MM.1S (cell line): ENCODE measurements at regions not wholly inside any gene's neighbourhood (a gene's known extent, or its start where the extent isn't known, plus 50 kb on each side); places are given as distances from the start of the nearest gene placed in this dataset.
"Not testable (repeated sequence)": the region's sequence is repeated elsewhere in the genome, so short reads cannot be mapped to it uniquely, and the experiment has no call there.

Experiments used
- DNase-seq: peaks from one replicate; pipeline ENCODE4 v3.0.0-alpha.2; 2015
- H2AFZ ChIP-seq: fragments of 300-600 bp; sonication (generic); 2 replicates; pipeline ENCODE4 v1.6.0; 2016; ENCODE audit warnings: antibody characterized with exemption, low read length
- H3F3A ChIP-seq: fragments of 300-600 bp; sonication (generic); 2 replicates; pipeline ENCODE4 v1.6.1; 2016; ENCODE audit warnings: mild to moderate bottlenecking, antibody characterized with exemption, low read length, moderate library complexity, mixed read lengths; ENCODE audit not compliant: insufficient read depth
- H3K27ac ChIP-seq: fragments of 300-600 bp; sonication (generic); 2 replicates; pipeline ENCODE4 v1.5.1; 2016; ENCODE audit warnings: mild to moderate bottlenecking, low read length
- H3K27me3 ChIP-seq: fragments of 300-600 bp; sonication (generic); replicated peaks from 2 replicates; pipeline ENCODE4 v1.6.0; 2016; ENCODE audit warnings: low read length; ENCODE audit not compliant: insufficient read depth
- H3K36me3 ChIP-seq: fragments of 300-600 bp; sonication (generic); replicated peaks from 2 replicates; pipeline ENCODE4 v1.6.1; 2016; ENCODE audit warnings: mild to moderate bottlenecking, low read length, mixed read lengths; ENCODE audit not compliant: insufficient read depth
- H3K4me1 ChIP-seq: fragments of 300-600 bp; sonication (generic); 2 replicates; pipeline ENCODE4 v1.6.1; 2016; ENCODE audit warnings: low read length, mixed read lengths
- H3K4me2 ChIP-seq: fragments of 300-600 bp; sonication (generic); 2 replicates; pipeline ENCODE4 v1.6.0; 2016; ENCODE audit warnings: low read depth, low read length
- H3K4me3 ChIP-seq: fragments of 300-600 bp; sonication (generic); 2 replicates; pipeline ENCODE4 v1.5.1; 2016; ENCODE audit warnings: low read length, mixed read lengths
- H3K79me2 ChIP-seq: fragments of 300-600 bp; sonication (generic); 2 replicates; pipeline ENCODE4 v1.6.1; 2016; ENCODE audit warnings: mixed run types, low read length, mixed read lengths
- H3K9ac ChIP-seq: fragments of 300-600 bp; sonication (generic); 2 replicates; pipeline ENCODE4 v1.6.1; 2016; ENCODE audit warnings: low read length, mixed read lengths
- H3K9me2 ChIP-seq: fragments of 300-600 bp; sonication (generic); replicated peaks from 2 replicates; pipeline ENCODE4 v1.6.1; 2016; ENCODE audit warnings: mild to moderate bottlenecking, low read length, mixed read lengths; ENCODE audit not compliant: insufficient read depth
- H3K9me3 ChIP-seq: fragments of 300-600 bp; sonication (generic); replicated peaks from 2 replicates; pipeline ENCODE4 v1.6.1; 2016; ENCODE audit warnings: mild to moderate bottlenecking, low read length, mixed read lengths; ENCODE audit not compliant: insufficient read depth
- H4K20me1 ChIP-seq: fragments of 300-600 bp; sonication (generic); 2 replicates; pipeline ENCODE4 v1.6.1; 2016; ENCODE audit warnings: mild to moderate bottlenecking, low read length, moderate library complexity, mixed read lengths; ENCODE audit not compliant: insufficient read depth
- EZH2 ChIP-seq: fragments of 300-600 bp; sonication (generic); optimal IDR thresholded peaks from 2 replicates; pipeline ENCODE3; 2017; ENCODE audit warnings: low read depth, mild to moderate bottlenecking, antibody characterized with exemption, low read length, mixed read lengths
- EZH2phosphoT487 ChIP-seq: fragments of 300-600 bp; sonication (generic); IDR thresholded peaks from 2 replicates; pipeline ENCODE4 v1.6.1; 2018; ENCODE audit warnings: antibody characterized with exemption, low read length
- TF ChIP-seq, protein P1 (sequence below): fragments of 300-600 bp; sonication (generic); IDR thresholded peaks from 2 replicates; pipeline ENCODE4 v1.5.1; 2016; ENCODE audit warnings: antibody characterized with exemption, low read length, mixed read lengths

DNA sequence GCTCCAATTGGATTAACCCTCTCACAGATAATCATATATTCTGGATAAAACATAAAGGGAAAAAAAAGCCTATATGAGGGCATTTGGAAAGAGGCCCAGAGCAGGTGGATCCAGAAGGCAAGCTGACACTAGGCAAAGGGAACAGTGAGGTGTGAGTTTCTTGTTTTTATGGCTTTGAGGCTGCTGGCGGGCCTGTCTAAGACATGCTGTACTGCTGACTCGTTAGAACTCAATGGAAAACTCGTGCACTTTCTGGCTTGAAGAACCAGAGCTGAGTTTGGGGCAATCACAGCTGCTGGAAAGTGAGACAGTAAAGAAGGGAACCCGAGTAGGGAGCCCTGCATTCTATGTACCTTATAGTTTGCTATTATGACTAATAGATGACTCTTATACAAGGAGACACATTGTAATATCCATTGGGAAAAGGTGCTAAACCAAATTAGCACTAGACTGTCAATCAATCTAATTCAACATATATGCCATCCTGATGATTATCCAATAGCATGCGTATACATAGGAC is 637.1 kb downstream of the GATA3 start:
- Histone ChIP-seq H3K36me3 (no peaks in the 10 kb centered on the region), H3F3A (no peaks in the 10 kb centered on the region), H3K4me1 (no peaks in the 10 kb centered on the region), H4K20me1 (no peaks in the 10 kb centered on the region), H3K79me2 (no peaks in the 10 kb centered on the region), H3K27me3 (no peaks in the 10 kb centered on the region), H3K9ac (no peak overlapping the region), H3K9me3 (no peaks in the 10 kb centered on the region), H3K9me2 (no peaks in the 10 kb centered on the region), H2AFZ (no peak overlapping the region), H3K4me3 (no peak overlapping the region), H3K4me2 (no peak overlapping the region), H3K27ac (no peak overlapping the region)
- DNase-seq: no peak
- no peak for TF ChIP-seq EZH2phosphoT487
- TF ChIP-seq, protein P1, sequence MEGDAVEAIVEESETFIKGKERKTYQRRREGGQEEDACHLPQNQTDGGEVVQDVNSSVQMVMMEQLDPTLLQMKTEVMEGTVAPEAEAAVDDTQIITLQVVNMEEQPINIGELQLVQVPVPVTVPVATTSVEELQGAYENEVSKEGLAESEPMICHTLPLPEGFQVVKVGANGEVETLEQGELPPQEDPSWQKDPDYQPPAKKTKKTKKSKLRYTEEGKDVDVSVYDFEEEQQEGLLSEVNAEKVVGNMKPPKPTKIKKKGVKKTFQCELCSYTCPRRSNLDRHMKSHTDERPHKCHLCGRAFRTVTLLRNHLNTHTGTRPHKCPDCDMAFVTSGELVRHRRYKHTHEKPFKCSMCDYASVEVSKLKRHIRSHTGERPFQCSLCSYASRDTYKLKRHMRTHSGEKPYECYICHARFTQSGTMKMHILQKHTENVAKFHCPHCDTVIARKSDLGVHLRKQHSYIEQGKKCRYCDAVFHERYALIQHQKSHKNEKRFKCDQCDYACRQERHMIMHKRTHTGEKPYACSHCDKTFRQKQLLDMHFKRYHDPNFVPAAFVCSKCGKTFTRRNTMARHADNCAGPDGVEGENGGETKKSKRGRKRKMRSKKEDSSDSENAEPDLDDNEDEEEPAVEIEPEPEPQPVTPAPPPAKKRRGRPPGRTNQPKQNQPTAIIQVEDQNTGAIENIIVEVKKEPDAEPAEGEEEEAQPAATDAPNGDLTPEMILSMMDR: no peak
- TF ChIP-seq EZH2: no peak

DNA sequence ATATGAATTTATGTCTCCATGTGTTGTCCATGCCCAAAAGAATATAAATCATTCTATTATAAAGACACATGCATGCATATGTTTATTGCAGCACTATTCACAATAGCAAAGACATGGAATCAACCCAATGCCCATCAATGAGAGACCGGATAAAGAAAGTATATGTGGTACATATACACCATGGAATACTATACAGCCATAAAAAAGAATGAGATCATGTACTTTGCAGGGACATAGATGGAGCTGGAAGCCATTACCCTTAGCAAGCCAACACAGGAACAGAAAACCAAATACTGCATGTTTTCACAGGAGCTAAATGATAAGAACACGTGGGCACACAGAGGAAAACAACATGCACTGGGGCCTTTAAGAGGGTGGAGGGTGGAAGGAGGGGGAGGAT is 639.1 kb downstream of the GATA3 start:
- H3K4me3 ChIP-seq, H3F3A ChIP-seq, H3K9me3 ChIP-seq, DNase-seq, H3K27me3 ChIP-seq, H3K79me2 ChIP-seq, H3K36me3 ChIP-seq, H3K4me2 ChIP-seq, H3K9ac ChIP-seq, H4K20me1 ChIP-seq, H3K4me1 ChIP-seq, H3K9me2 ChIP-seq, H2AFZ ChIP-seq, H3K27ac ChIP-seq: not testable (repeated sequence)

DNA sequence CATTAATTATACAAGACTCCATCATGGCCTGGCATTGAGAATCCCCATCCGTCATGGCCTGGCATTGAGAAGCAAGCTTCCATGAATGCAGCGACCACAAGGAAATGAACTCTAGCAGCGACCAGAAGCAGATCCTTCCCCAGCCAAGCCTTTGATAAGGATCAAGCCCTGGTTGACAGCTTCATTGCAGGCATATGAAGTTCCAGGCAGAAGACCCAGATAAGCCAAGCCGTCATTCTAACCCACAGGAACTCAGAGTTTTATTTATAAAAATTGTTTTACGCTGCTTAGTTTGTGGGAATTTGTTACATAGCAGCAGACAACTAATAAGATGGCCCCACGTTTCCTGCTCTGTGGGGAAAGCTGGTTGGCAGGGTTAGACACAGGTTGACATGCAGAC is 642.3 kb downstream of the GATA3 start:
- Histone ChIP-seq H3K36me3 (no peaks in the 10 kb centered on the region), H3K9ac (no peak overlapping the region), H3K9me3 (no peaks in the 10 kb centered on the region), H3K4me2 (no peak overlapping the region), H3K4me3 (no peak overlapping the region), H3K79me2 (no peaks in the 10 kb centered on the region), H3K4me1 (no peaks in the 10 kb centered on the region), H3K27me3 (no peaks in the 10 kb centered on the region), H3K9me2 (no peaks in the 10 kb centered on the region), H2AFZ (no peak overlapping the region), H3F3A (no peaks in the 10 kb centered on the region), H3K27ac (no peak overlapping the region), H4K20me1 (no peaks in the 10 kb centered on the region)
- no peak for DNase-seq
- TF ChIP-seq EZH2: no peak

DNA sequence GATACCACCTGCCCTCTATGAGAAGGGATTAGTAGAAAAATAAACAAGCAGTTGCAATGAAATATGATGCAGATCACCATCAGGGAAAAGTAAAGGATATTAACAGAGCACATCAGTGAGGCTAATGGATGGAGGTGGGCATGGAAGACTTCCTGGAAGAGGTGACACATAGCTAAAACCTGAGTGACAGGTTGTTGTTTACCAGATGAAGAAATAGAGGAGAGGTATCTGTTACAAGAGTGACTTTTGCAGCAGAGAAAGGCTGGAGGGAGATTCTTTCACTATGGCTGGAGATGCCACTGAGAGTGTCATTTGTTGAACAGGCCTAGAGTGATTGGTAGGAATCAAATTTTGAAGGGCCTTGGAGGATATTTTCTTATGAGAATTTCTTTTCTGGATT is 646.2 kb downstream of the GATA3 start:
- no peak overlapping the region for H3K27ac ChIP-seq
- no peaks in the 10 kb centered on the region for H3K9me2 ChIP-seq
- H3F3A ChIP-seq: no peaks in the 10 kb centered on the region
- DNase-seq: no peak
- H3K27me3 ChIP-seq: no peaks in the 10 kb centered on the region
- no peaks in the 10 kb centered on the region for H3K36me3 ChIP-seq
- H3K4me3 ChIP-seq: no peak overlapping the region
- no peaks in the 10 kb centered on the region for H4K20me1 ChIP-seq
- H3K9ac ChIP-seq: no peak overlapping the region
- no peaks in the 10 kb centered on the region for H3K4me1 ChIP-seq
- no peaks in the 10 kb centered on the region for H3K79me2 ChIP-seq
- TF ChIP-seq EZH2phosphoT487 (no peak), EZH2 (no peak)
- TF ChIP-seq, protein P1: no peak
- no peaks in the 10 kb centered on the region for H3K9me3 ChIP-seq
- H3K4me2 ChIP-seq: no peak overlapping the region
- no peak overlapping the region for H2AFZ ChIP-seq
